Right atrium auricular region (tissue), 2 donors: ENCODE measurements at regions not wholly inside any gene's neighbourhood (a gene's known extent, or its start where the extent isn't known, plus 50 kb on each side); places are given as distances from the start of the nearest gene placed in this dataset.

ENCODE experiments used
- DNase-seq: peaks from one replicate; pipeline ENCODE4 v3.0.0-alpha.2; 2019; ENCODE audit warnings: low spot score
- H3K27ac ChIP-seq, 2 donors: fragments of 200-600 bp; sonication (generic); 1 replicate in 1 of 2; 2 replicates in 1 of 2; pipeline ENCODE4 v1.5.1; 2016 to 2019
- H3K27me3 ChIP-seq, 2 donors: fragments of 200-600 bp; sonication (generic); one replicate each; pipeline versions ENCODE4 v1.5.1 to v1.6.0; 2017 to 2019
- H3K36me3 ChIP-seq: fragments of 200-600 bp; sonication (generic); one replicate; pipeline ENCODE4 v1.5.1; 2016
- H3K4me1 ChIP-seq, 2 donors: fragments of 200-600 bp; sonication (generic); one replicate each; pipeline versions ENCODE4 v1.5.1 to v1.6.0; 2017 to 2019
- H3K4me3 ChIP-seq, 2 donors: fragments of 200-600 bp; sonication (generic); 1 replicate in 1 of 2; 2 replicates in 1 of 2; pipeline ENCODE4 v1.5.1; 2017 to 2019; ENCODE audit warnings: mild to moderate bottlenecking in 1 of 2, moderate library complexity in 1 of 2
- H3K9me3 ChIP-seq, 2 donors: fragments of 200-600 bp; sonication (generic); one replicate each; pipeline ENCODE4 v1.5.1; 2019
- TF ChIP-seq, protein P1 (sequence below), 2 donors: fragments of 200-600 bp; sonication (generic); IDR thresholded peaks; one replicate each; pipeline ENCODE4 v1.5.1; 2019; ENCODE audit warnings: antibody characterized with exemption in 2 of 2

DNA sequence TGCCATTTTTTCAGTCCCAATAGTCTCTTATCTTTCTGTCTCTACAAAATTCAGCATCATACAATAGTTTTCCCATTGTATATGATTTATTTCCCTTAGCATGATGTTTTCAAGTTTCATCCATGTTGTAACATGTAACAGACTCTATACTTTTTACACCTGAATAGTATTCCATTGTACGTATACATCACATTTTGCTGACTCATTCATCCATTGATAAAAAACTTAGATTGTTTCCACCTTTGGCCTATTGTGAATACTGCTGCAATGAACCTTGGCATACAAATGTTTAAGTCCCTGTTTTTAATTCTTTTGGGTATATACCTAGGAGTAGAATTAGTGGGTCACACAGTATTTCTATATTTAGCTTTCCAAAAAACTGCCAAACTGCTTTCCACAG is 349.3 kb upstream of the CDH2 start:
- Histone ChIP-seq H3K27ac (no peak overlapping the region), H3K36me3 (no peaks in the 10 kb centered on the region), H3K27me3 (no peaks in the 10 kb centered on the region), H3K4me3 (no peak overlapping the region), H3K4me1 (no peaks in the 10 kb centered on the region), H3K9me3 (no peaks in the 10 kb centered on the region)
- TF ChIP-seq, protein P1, sequence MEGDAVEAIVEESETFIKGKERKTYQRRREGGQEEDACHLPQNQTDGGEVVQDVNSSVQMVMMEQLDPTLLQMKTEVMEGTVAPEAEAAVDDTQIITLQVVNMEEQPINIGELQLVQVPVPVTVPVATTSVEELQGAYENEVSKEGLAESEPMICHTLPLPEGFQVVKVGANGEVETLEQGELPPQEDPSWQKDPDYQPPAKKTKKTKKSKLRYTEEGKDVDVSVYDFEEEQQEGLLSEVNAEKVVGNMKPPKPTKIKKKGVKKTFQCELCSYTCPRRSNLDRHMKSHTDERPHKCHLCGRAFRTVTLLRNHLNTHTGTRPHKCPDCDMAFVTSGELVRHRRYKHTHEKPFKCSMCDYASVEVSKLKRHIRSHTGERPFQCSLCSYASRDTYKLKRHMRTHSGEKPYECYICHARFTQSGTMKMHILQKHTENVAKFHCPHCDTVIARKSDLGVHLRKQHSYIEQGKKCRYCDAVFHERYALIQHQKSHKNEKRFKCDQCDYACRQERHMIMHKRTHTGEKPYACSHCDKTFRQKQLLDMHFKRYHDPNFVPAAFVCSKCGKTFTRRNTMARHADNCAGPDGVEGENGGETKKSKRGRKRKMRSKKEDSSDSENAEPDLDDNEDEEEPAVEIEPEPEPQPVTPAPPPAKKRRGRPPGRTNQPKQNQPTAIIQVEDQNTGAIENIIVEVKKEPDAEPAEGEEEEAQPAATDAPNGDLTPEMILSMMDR (IDR thresholded peaks at IDR 0.05): no peak
- DNase-seq: no peak

DNA sequence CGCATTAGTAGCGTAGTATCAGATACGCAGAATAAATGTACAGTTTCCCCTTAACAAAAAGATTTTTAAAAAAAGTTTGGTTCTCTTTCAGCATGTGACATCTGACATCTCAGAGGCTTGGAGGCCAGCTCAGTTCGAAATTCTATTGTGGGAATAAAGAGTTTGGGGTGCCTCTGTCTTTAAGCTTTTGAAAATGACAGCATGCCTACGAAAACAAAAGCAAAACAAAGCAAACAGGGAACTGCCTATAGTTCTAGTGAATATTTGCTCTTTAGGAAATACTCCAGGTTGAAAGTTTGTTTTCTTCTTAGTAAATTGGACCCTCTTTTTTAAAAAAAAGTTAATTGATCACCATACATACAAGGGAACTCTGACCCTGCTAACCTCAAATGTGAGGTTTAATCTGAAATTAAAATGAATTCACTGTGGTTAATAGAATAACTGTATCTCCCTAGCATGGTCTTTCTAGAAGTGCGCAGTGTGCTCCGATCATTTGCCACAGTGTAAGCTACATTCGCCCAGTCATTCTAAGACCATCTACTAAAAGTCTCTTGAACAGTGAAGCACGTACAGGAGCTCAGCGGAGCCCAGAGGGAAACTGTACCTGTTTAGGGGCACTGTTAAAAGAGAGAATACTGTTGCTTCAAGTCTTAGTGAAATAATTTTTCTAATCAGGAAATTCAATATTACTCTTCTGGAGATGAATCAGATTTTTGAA is 347.0 kb upstream of the CDH2 start:
- no peak for DNase-seq
- H3K4me3 ChIP-seq: no peak overlapping the region
- no peaks in the 10 kb centered on the region for H3K9me3 ChIP-seq
- no peaks in the 10 kb centered on the region for H3K36me3 ChIP-seq
- TF ChIP-seq, protein P1 (IDR thresholded peaks at IDR 0.05): no peak
- H3K27ac ChIP-seq: no peak overlapping the region
- no peaks in the 10 kb centered on the region for H3K4me1 ChIP-seq
- no peaks in the 10 kb centered on the region for H3K27me3 ChIP-seq

DNA sequence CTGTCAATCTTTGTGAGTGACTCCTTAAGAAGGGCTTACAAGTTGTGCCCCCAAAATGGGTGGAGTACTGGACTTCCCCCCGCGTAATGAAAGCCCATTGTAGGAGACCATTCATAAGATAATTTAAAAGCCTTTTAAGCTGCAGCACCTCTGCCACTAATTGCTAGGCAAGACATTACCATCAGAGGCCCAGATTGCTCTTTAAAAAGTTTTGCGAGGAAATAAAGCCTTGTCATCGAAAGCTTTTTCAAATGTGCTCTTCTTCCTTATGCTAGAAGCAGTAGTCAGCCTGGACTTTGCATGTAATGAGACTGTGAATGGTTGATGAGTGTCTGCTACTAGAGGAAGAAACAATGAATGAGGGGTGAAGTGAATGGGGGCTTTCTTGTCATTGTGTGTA is 345.3 kb upstream of the CDH2 start:
- Histone ChIP-seq H3K27ac (no peak overlapping the region), H3K36me3 (no peaks in the 10 kb centered on the region), H3K4me1 (no peaks in the 10 kb centered on the region), H3K4me3 (no peak overlapping the region), H3K27me3 (no peaks in the 10 kb centered on the region), H3K9me3 (no peaks in the 10 kb centered on the region)
- DNase-seq: no peak
- TF ChIP-seq, protein P1 (IDR thresholded peaks at IDR 0.05): no peak

DNA sequence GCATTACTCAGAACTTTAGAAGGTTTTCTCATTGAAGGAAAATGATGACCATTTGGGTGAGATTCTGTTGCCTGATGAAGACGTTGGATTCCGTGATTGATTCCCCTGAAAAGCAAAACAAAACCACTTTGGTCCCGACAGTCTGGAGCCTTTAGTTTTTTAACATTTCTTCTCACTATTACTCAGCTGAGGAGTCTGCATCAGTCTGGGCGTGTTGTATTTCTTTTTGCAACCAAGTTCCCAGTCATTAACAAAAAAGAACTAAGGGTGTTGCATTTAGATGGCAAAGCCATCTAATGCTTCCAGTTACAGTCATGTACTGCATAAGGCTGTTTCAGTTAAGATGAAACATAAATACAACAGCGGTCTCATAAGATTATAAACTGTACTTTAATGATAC is 343.1 kb upstream of the CDH2 start:
- no peaks in the 10 kb centered on the region for H3K27me3 ChIP-seq
- TF ChIP-seq, protein P1 (IDR thresholded peaks at IDR 0.05): no peak
- no peaks in the 10 kb centered on the region for H3K4me1 ChIP-seq
- DNase-seq: no peak
- H3K36me3 ChIP-seq: no peaks in the 10 kb centered on the region
- no peak overlapping the region for H3K4me3 ChIP-seq
- no peak overlapping the region for H3K27ac ChIP-seq
- H3K9me3 ChIP-seq: no peaks in the 10 kb centered on the region

DNA sequence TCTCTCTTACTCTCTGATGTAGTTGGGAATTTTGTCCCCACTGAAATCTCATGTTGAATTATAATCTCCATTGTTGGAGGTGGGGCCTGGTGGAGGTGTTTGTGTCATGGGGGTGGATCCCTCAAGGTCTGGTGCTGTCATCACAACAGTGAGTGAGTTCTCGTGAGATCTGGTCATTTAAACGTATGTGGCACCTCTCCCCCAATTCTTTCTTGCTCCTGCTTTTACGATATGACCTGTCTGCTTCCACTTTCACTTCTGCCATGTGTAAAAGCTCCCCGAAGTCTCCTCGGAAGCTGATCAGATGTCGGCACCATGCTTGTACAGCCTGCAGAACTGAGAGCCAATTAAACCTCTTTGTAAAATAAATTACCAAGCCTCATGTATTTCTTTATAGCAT is 337.8 kb upstream of the CDH2 start:
- Histone ChIP-seq H3K36me3 (no peaks in the 10 kb centered on the region), H3K9me3 (no peaks in the 10 kb centered on the region), H3K4me3 (no peak overlapping the region), H3K27me3 (no peaks in the 10 kb centered on the region), H3K4me1 (no peaks in the 10 kb centered on the region), H3K27ac (no peak overlapping the region)
- DNase-seq: no peak
- TF ChIP-seq, protein P1 (IDR thresholded peaks at IDR 0.05): no peak

DNA sequence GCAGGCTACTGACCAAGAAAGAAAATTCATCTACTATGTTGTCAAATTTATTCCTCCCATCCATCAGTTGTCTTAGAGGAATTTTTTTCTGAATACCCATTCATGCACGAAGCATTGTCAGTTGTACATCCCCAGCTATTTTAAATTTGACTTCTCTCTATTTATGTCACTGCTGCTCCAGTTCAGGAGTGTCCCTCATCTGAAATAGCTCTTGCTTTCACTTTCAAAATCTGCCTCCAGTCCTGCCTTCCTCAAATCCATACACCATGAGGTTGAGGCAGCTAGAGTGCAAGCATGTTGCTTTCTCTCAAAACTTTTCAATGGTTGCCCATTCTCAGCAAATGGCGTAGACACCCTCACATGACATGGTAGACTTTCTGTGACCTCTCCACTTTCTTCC is 335.4 kb upstream of the CDH2 start:
- no peak for DNase-seq
- no peak overlapping the region for H3K27ac ChIP-seq
- TF ChIP-seq, protein P1 (IDR thresholded peaks at IDR 0.05): no peak
- H3K27me3 ChIP-seq: no peaks in the 10 kb centered on the region
- no peaks in the 10 kb centered on the region for H3K9me3 ChIP-seq
- peak overlapping the region; percentile 7 for H3K4me3 ChIP-seq
- H3K36me3 ChIP-seq: no peaks in the 10 kb centered on the region
- H3K4me1 ChIP-seq: no peaks in the 10 kb centered on the region
